GM21737 (cell line): ENCODE measurements at regions not wholly inside any gene's neighbourhood (a gene's known extent, or its start where the extent isn't known, plus 50 kb on each side); places are given as distances from the start of the nearest gene placed in this dataset.

Experiments used
- ATAC-seq: cut with Tn5 transposase; IDR thresholded peaks from one replicate; pipeline ENCODE4 v1.9.1; 2021; ENCODE audit warnings: mild to moderate bottlenecking, moderate library complexity; ENCODE audit not compliant: unreplicated experiment

GRCh38 chr2:23286031-23286757 is 98.8 kb upstream of the KLHL29 start:
- no peak for ATAC-seq

GRCh38 chr2:23286758-23287704 is 97.9 kb upstream of the KLHL29 start:
- no peak for ATAC-seq

- ATAC-seq: no peak
Observed at GRCh38 chr2:23289671-23290070, 95.3 kb upstream of the KLHL29 start.

GRCh38 chr2:23291239-23291638 is 93.7 kb upstream of the KLHL29 start:
- ATAC-seq: no peak

DNA sequence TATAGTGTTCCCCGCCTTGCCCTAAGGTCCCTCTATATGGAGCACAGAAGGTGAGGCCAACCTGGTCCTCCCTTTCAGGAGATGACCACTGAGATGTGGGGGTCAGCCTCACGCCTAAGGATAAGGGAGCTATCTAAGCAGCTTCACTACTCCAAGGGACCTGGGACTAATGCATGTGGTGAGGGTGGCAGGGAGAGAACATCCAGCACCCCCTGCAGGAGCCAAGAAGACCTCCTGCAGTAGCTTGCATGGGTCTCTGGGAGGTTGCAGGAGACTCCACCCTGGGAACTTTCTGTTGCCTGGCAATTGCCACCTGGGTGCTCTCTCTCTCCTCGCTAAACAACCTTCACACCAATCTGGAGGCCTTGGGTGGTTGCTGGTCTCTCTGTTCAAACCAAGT is 93.0 kb upstream of the KLHL29 start:
- ATAC-seq: no peak

DNA sequence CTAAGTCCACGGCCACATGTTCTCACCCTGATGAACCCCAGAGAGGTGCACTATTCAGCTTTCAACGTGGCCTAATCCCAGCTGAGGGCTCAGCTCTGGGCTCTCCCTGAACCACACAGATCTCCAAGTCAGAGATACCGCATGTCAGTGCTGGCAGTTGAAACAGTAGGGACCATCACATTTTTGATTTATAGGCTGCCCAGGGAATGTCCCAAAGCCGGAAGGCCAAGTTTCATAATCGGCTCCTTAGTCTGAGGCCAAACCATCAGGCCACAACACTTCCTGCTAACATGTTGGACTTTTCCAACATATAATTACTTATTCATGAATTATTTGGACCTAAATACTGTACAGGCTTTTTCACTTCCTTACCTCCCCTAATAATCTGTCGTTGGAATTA is 91.9 kb upstream of the KLHL29 start:
- ATAC-seq: no peak

GRCh38 chr2:23293731-23294130 is 91.2 kb upstream of the KLHL29 start:
- no peak for ATAC-seq

DNA sequence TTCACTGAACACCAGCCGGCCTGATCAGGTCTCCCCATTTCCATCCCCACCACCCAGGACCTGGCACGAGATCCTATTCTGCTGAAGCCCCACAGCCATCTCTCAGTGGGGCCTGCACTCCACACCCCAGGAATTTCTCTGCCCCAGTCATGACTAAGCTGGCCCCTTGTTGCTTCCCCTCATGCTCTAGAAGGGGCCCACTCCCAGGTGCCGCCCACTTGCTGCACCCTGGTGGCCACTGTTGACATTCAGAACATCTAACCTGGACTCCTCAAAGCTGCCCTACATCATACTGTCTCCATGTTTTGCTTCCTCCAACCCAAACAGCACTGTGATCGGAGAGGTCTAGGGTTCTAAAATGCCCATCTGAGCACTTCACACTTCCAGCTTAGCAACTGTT is 90.7 kb upstream of the KLHL29 start:
- ATAC-seq: no peak

DNA sequence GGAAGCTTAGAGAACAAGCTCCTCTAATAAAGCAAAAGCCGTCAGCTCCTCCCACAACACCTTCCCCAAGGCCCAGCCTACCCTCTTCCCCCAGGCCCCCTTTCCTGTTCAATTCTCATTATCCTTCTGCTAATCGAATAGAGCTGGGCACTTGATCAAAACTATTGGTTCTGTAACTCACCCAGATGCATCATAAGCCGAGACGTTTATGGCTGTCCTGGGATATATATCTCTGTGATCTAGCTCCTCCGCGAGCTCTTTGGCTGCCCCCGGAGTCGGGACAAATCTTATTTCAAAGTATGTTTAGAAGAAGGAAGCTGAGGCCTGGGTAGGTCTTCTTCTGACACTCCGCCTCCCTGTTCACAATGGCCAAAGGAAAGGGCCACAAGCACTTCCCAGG is 88.3 kb upstream of the KLHL29 start:
- no peak for ATAC-seq

GRCh38 chr2:23297112-23297511 is 87.9 kb upstream of the KLHL29 start:
- ATAC-seq: no peak

DNA sequence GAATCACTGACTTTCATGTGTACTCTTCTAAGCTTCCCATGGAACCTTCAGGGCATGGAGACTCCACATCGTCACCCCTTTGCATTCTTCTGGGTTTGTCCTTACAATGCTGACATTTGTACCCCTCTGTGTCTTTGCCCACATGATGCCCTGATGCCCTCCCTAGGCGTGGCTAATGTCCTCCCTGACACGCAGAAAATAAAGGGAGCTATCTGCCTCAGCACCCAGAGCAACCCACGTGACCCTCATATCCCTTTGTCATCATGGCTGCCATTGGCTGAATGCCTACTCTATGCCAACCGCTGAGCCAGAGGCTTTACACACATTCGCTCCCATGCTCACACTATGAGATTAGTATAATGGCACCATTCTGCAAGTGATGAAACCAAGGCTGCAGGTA is 86.4 kb upstream of the KLHL29 start:
- no peak for ATAC-seq

DNA sequence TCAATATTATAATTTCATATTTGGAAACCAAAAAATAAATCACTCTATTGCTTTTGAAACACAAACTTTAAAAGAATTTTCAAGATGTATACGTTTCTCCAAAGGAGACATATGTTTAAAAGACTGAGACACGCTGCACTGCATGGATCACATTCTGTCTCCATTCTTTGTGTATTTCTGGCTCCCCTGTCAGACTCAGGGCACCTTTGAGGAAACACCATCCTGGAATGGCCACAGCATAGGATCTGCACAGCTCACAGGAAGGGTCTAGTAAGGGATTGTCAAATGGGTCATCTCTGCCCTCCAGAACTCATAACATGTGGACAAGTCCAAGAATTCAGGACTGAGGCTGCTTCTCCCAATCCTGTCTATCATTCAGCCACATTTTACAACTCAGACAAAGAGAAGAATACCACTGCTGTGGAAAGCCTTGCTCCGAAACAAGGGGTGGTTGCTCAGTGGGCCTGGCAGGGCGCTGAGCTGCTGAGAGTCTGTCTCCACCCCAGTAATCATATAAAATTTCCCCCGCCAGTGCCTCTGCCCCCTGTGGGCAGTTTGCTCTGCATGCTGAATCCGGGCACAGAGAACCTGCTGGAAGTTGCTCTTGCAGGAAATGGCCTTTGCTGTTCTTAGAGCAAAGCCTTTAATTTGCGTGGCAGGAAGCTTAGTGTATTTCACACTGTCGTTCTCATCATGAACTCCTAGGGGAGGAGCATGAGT is 85.3 kb upstream of the KLHL29 start:
- ATAC-seq: no peak

GRCh38 chr2:23301136-23301535 is 83.8 kb upstream of the KLHL29 start:
- no peak for ATAC-seq

GRCh38 chr2:23302591-23302990 is 82.4 kb upstream of the KLHL29 start:
- ATAC-seq: no peak

DNA sequence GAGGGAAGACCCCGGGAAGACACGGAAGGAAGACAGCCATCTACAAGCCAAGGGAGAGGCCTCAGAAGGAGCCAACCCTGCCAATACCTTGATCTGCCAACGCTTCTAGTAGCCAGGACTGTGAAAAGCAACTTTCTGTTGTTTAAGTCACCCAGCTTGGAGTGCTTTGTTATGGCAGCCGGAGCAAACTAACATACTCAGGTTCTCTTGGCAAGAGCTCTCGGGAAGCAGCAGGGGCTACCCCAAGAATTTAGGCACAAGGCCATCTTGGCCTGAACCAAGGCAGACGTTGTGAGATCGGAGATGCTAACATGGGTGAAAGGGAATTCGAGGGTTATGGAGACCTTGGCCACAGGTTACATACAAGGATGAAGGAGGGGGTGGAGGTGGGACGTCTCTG is 78.6 kb upstream of the KLHL29 start:
- ATAC-seq: no peak

DNA sequence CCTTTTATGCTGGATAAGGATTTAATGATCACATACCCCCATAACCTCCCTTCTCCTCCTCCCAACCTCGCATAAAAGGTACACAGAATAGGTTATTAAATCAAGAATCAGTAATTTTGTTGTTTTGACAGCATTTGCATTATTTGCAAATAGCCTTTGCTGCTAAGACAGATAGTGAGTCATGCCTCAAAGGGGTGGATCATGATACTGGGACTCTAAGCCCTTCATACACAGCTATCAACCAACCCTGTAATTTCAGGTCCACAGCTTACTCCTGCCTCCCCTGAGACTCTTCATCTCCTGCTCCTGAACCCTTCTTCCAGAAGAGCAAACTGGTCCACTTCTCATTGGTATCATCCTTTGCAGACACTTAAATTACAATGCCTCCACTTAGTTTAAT is 73.8 kb upstream of the KLHL29 start:
- ATAC-seq: no peak

DNA sequence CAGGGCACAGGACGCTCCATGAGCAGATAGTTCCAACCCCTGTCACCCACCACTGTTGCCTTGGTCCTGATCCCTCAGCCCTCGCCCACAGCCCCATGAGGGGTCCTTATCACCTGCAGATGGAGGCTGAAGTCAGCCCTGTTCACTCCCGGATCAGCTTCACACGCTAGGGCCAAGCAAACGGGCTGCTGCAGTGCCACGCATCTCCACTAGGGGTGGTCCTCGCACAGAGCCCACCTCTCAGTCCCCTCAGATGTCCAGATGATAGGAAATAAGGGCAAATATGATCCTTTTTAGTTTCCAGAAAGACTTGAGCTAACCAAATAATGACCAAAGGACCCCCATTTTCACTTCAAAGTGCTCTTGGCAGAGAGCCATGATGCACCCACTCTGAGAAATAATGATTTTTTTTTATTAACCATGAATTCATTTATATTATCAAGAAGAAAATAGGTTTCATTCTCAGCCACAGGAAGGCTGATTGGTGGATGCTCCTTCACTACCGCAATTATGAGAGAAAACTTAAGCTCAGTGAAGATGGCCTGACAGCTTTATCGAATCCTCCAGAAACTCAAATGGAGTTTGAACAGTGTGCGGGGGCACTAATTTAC is 71.9 kb upstream of the KLHL29 start:
- no peak for ATAC-seq

GRCh38 chr2:23314687-23315086 is 70.3 kb upstream of the KLHL29 start:
- no peak for ATAC-seq

GRCh38 chr2:23320058-23320457 is 64.9 kb upstream of the KLHL29 start:
- ATAC-seq: no peak

DNA sequence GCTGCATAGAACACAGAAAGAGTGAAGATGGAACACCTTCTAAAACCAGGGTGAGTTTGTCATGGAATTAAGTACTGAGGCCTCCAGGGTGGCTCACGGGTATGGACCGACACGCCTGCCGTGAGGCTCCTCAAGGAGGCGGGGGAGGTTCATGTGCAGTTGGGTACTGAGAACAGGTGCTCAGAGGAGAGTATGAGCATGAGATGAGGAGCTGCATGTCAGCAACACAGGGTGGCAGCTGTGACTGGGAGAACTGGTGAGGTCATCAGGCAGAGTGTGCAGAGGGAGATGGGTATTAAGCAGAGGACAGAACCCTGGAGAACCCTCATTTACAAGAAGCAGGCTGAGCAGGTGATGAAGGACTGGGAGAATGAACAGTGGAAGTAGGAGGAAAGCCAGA is 63.2 kb upstream of the KLHL29 start:
- ATAC-seq: no peak

- ATAC-seq: no peak
Observed at GRCh38 chr2:23322567-23323197, 62.3 kb upstream of the KLHL29 start.
